CD14-positive monocyte (primary cell): ENCODE measurements at regions not wholly inside any gene's neighbourhood (a gene's known extent, or its start where the extent isn't known, plus 50 kb on each side); places are given as distances from the start of the nearest gene placed in this dataset.

Source experiments
- DNase-seq, 3 donors: peaks; one replicate each; pipeline ENCODE4 v3.0.0-alpha.2; 2011 to 2022
- H2AFZ ChIP-seq: 2 replicates; pipeline ENCODE4 v1.6.0; 2012; ENCODE audit warnings: mild to moderate bottlenecking, low read depth, low read length, inconsistent platforms; ENCODE audit not compliant: insufficient read depth, poor library complexity, severe bottlenecking
- H3K27ac ChIP-seq, 2 donors: 1 replicate in 1 of 2; 2 replicates in 1 of 2; pipeline ENCODE4 v1.5.1; 2012 to 2013; ENCODE audit warnings: low read length in 2 of 2, control low read depth in 1 of 2, inconsistent platforms in 1 of 2, low read depth in 1 of 2, mild to moderate bottlenecking in 1 of 2
- H3K27me3 ChIP-seq, 2 donors: one replicate each; pipeline versions ENCODE4 v1.6.0 to v1.6.1; 2011 to 2013; ENCODE audit warnings: low read length in 2 of 2; ENCODE audit not compliant: control insufficient read depth in 2 of 2, insufficient read depth in 2 of 2
- H3K36me3 ChIP-seq, 2 donors: replicated peaks in 1 of 2; 1 replicate in 1 of 2; 2 replicates in 1 of 2; pipeline versions ENCODE4 v1.5.1 to v1.6.1; 2012 to 2013; ENCODE audit warnings: low read length in 2 of 2, control low read depth in 1 of 2, inconsistent platforms in 1 of 2, mild to moderate bottlenecking in 1 of 2; ENCODE audit not compliant: insufficient read depth in 2 of 2, control insufficient read depth in 1 of 2
- H3K4me1 ChIP-seq, 2 donors: 1 replicate in 1 of 2; 2 replicates in 1 of 2; pipeline versions ENCODE4 v1.5.1 to v1.6.1; 2012 to 2013; ENCODE audit warnings: low read length in 2 of 2, control low read depth in 1 of 2, inconsistent platforms in 1 of 2, mild to moderate bottlenecking in 1 of 2, moderate library complexity in 1 of 2; ENCODE audit not compliant: insufficient read depth in 2 of 2, control insufficient read depth in 1 of 2
- H3K4me2 ChIP-seq: replicated peaks from 2 replicates; pipeline ENCODE3; 2012; ENCODE audit warnings: low read length, moderate library complexity, mild to moderate bottlenecking; ENCODE audit not compliant: poor library complexity, severe bottlenecking; ENCODE audit errors: extremely low read depth
- H3K4me3 ChIP-seq, 3 experiments: fragments of 200-600 bp in 1 of 3; sonication (generic) in 1 of 3; replicated peaks in 1 of 3; 1 replicate in 2 of 3; 2 replicates in 1 of 3; pipeline ENCODE4 v1.5.1; 2011 to 2013; ENCODE audit warnings: low read length in 3 of 3, mild to moderate bottlenecking in 3 of 3, control low read depth in 2 of 3, low read depth in 2 of 3, inconsistent platforms in 1 of 3, moderate library complexity in 1 of 3
- H3K79me2 ChIP-seq: 2 replicates; pipeline ENCODE4 v1.6.0; 2012; ENCODE audit warnings: mild to moderate bottlenecking, control low read depth, inconsistent platforms, low read length, moderate library complexity; ENCODE audit not compliant: insufficient read depth
- H3K9ac ChIP-seq: 2 replicates; pipeline ENCODE4 v1.6.0; 2017; ENCODE audit warnings: low read length, mild to moderate bottlenecking; ENCODE audit not compliant: insufficient read depth, poor library complexity, severe bottlenecking
- H3K9me3 ChIP-seq, 2 donors: replicated peaks in 1 of 2; 1 replicate in 1 of 2; 2 replicates in 1 of 2; pipeline versions ENCODE4 v1.5.1 to v1.6.1; 2012 to 2013; ENCODE audit warnings: low read length in 2 of 2, control low read depth in 1 of 2; ENCODE audit not compliant: control insufficient read depth in 1 of 2, insufficient read depth in 1 of 2
- H4K20me1 ChIP-seq: 2 replicates; pipeline ENCODE4 v1.6.0; 2012; ENCODE audit warnings: mild to moderate bottlenecking, low read length, control low read depth, moderate library complexity; ENCODE audit not compliant: insufficient read depth
- H3K27ac Mint-ChIP-seq, 7 donors: one replicate each; pipeline ENCODE4 v1.8.0; 2020; ENCODE audit warnings: mild to moderate bottlenecking in 7 of 7, mixed read lengths in 7 of 7, moderate library complexity in 6 of 7, inconsistent platforms in 2 of 7
- H3K27me3 Mint-ChIP-seq, 3 donors: one replicate each; pipeline ENCODE4 v1.8.0; 2021 to 2022; ENCODE audit warnings: low read depth in 3 of 3, mild to moderate bottlenecking in 3 of 3, mixed read lengths in 3 of 3, moderate library complexity in 3 of 3, inconsistent platforms in 1 of 3
- H3K36me3 Mint-ChIP-seq, 2 donors: one replicate each; pipeline ENCODE4 v1.8.0; 2020; ENCODE audit warnings: mixed read lengths in 2 of 2, inconsistent platforms in 1 of 2, mild to moderate bottlenecking in 1 of 2
- H3K4me1 Mint-ChIP-seq: one replicate; pipeline ENCODE4 v1.8.0; 2020; ENCODE audit warnings: mild to moderate bottlenecking, mixed read lengths
- H3K4me3 Mint-ChIP-seq, 2 donors: one replicate each; pipeline ENCODE4 v1.8.0; 2020; ENCODE audit warnings: mild to moderate bottlenecking in 2 of 2, mixed read lengths in 2 of 2, moderate library complexity in 1 of 2
- H3K9me3 Mint-ChIP-seq, 7 donors: one replicate each; pipeline ENCODE4 v1.8.0; 2020 to 2022; ENCODE audit warnings: mixed read lengths in 7 of 7, mild to moderate bottlenecking in 6 of 7, moderate library complexity in 6 of 7, inconsistent platforms in 2 of 7
- CTCF ChIP-seq: fragments of 200-600 bp; IDR thresholded peaks from one replicate; pipeline ENCODE4 v1.8.0; 2022; ENCODE audit warnings: antibody characterized with exemption, mild to moderate bottlenecking
- WGBS: methylation state at CpG from one replicate; pipeline ENCODE4 v1.1.5; 2013; ENCODE audit warnings: missing lambda C conversion rate; ENCODE audit not compliant: insufficient coverage; 5-methylcytosine and 5-hydroxymethylcytosine counted together
- intact Hi-C, 2 donors: fragments of 100-400 bp; cut with micrococcal nuclease; formaldehyde crosslinking; loops; one replicate each; pipeline versions ENCODE4 v1.15.0 to v1.15.1; 2023

- Mint-ChIP-seq H3K9me3 (peaks cover 0 to 4% (median 0%) of the 10 kb centered on the region in 7 donors), H3K4me3 (no peak overlapping the region), H3K36me3 (no peaks in the 10 kb centered on the region), H3K27ac (peak overlapping the region in 1 of 7 donors; percentile 1), H3K27me3 (peaks cover 0 to 2% (median 0%) of the 10 kb centered on the region in 3 donors), H3K4me1 (peaks cover 10% of the 10 kb centered on the region)
- no peaks in the 10 kb centered on the region for H4K20me1 ChIP-seq
- H3K4me2 ChIP-seq: no peak overlapping the region
- H3K4me1 ChIP-seq: peaks cover 0 to 10% of the 10 kb centered on the region in 2 donors
- no peak overlapping the region for H3K4me3 ChIP-seq
- H3K9me3 ChIP-seq: no peaks in the 10 kb centered on the region
- no peak overlapping the region for H3K9ac ChIP-seq
- no peak overlapping the region for H2AFZ ChIP-seq
- no peak for DNase-seq
- TF ChIP-seq CTCF: no peak
- no peaks in the 10 kb centered on the region for H3K36me3 ChIP-seq
- intact Hi-C loops: no loop called here
- H3K27ac ChIP-seq: no peak overlapping the region
- no peaks in the 10 kb centered on the region for H3K79me2 ChIP-seq
- WGBS: 95% methylated on average over 3 of the region's 4 CpGs
- no peaks in the 10 kb centered on the region for H3K27me3 ChIP-seq
These were observed 323.7 kb upstream of the KLF6 start for GRCh38 chr10:4108693-4109092.

GRCh38 chr10:4107285-4107851, 322.4 kb upstream of the KLF6 start:
- Histone ChIP-seq H3K9me3 (no peaks in the 10 kb centered on the region), H2AFZ (no peak overlapping the region), H3K27me3 (no peaks in the 10 kb centered on the region), H3K4me1 (peaks cover 0 to 10% of the 10 kb centered on the region in 2 donors), H3K36me3 (no peaks in the 10 kb centered on the region), H3K79me2 (no peaks in the 10 kb centered on the region), H3K4me2 (peak overlapping the region; percentile 33), H3K9ac (no peak overlapping the region), H4K20me1 (no peaks in the 10 kb centered on the region), H3K4me3 (no peak overlapping the region), H3K27ac (no peak overlapping the region)
- peak; percentile 54 to 62 (median 61) for DNase-seq
- H3K27ac Mint-ChIP-seq: peak overlapping the region in 2 of 7 donors; percentile 8 to 10
- peak overlapping the region in 1 of 2 donors; percentile 19 for H3K4me3 Mint-ChIP-seq
- H3K36me3 Mint-ChIP-seq: no peaks in the 10 kb centered on the region
- peaks cover 0 to 2% (median 0%) of the 10 kb centered on the region in 7 donors for H3K9me3 Mint-ChIP-seq
- WGBS: 0% methylated on average over 1 of the region's 6 CpGs
- H3K27me3 Mint-ChIP-seq: peaks cover 0 to 2% (median 0%) of the 10 kb centered on the region in 3 donors
- TF ChIP-seq CTCF: no peak
- intact Hi-C loops: no loop called here
- peaks cover 10% of the 10 kb centered on the region for H3K4me1 Mint-ChIP-seq
